Smooth muscle cell (in vitro differentiated cells): ENCODE measurements at regions not wholly inside any gene's neighbourhood (a gene's known extent, or its start where the extent isn't known, plus 50 kb on each side); places are given as distances from the start of the nearest gene placed in this dataset.
"Not testable (repeated sequence)": the region's sequence is repeated elsewhere in the genome, so short reads cannot be mapped to it uniquely, and the experiment has no call there.

Experiments used
- DNase-seq: peaks from one replicate; lab custom pipeline; 2025; ENCODE audit not compliant: unreplicated experiment; lab: John Stamatoyannopoulos, UW
- H2AFZ ChIP-seq: fragments of 200-600 bp; sonication (generic); 2 replicates; pipeline ENCODE4 v1.6.0; 2016; ENCODE audit warnings: antibody characterized with exemption, low read depth, mild to moderate bottlenecking
- H3F3A ChIP-seq: fragments of 200-600 bp; sonication (generic); 2 replicates; pipeline ENCODE4 v1.6.0; 2017; ENCODE audit warnings: antibody characterized with exemption, low read depth
- H3K27ac ChIP-seq: fragments of 200-600 bp; sonication (generic); 2 replicates; pipeline ENCODE4 v1.5.1; 2016; ENCODE audit warnings: low read depth, mild to moderate bottlenecking
- H3K27me3 ChIP-seq: fragments of 200-600 bp; sonication (generic); 2 replicates; pipeline ENCODE4 v1.6.1; 2016; ENCODE audit warnings: low read depth, mild to moderate bottlenecking
- H3K36me3 ChIP-seq: fragments of 200-600 bp; sonication (generic); 2 replicates; pipeline ENCODE4 v1.5.1; 2016; ENCODE audit warnings: low read depth
- H3K4me1 ChIP-seq: fragments of 200-600 bp; sonication (generic); 2 replicates; pipeline ENCODE4 v1.5.1; 2016; ENCODE audit warnings: low read depth
- H3K4me2 ChIP-seq: fragments of 200-600 bp; sonication (generic); 2 replicates; pipeline ENCODE4 v1.6.0; 2016; ENCODE audit warnings: mild to moderate bottlenecking
- H3K4me3 ChIP-seq: fragments of 200-600 bp; sonication (generic); 2 replicates; pipeline ENCODE4 v1.5.1; 2016; ENCODE audit warnings: mild to moderate bottlenecking
- H3K79me2 ChIP-seq: fragments of 200-600 bp; sonication (generic); 2 replicates; pipeline ENCODE4 v1.6.0; 2016; ENCODE audit warnings: low read depth, mild to moderate bottlenecking
- H3K9ac ChIP-seq: fragments of 200-600 bp; sonication (generic); 2 replicates; pipeline ENCODE4 v1.6.0; 2016; ENCODE audit warnings: low read depth
- H3K9me3 ChIP-seq: fragments of 200-600 bp; sonication (generic); replicated peaks from 2 replicates; pipeline ENCODE4 v1.5.1; 2016; ENCODE audit warnings: low read depth
- H4K20me1 ChIP-seq: fragments of 200-600 bp; sonication (generic); 2 replicates; pipeline ENCODE4 v1.6.0; 2016; ENCODE audit warnings: low read depth
- CTCF ChIP-seq: fragments of 200-600 bp; sonication (generic); IDR thresholded peaks from 2 replicates; pipeline ENCODE4 v1.5.1; 2017; ENCODE audit warnings: borderline replicate concordance, mild to moderate bottlenecking, antibody characterized with exemption; ENCODE audit not compliant: insufficient read depth, poor library complexity, severe bottlenecking
- WGBS: methylation state at CpG from one replicate; pipeline ENCODE4 v1.1.7; 2016; ENCODE audit warnings: low lambda C conversion rate; 5-methylcytosine and 5-hydroxymethylcytosine counted together

GRCh38 chr15:77939851-77940250, 137.7 kb downstream of the TBC1D2B start:
- no peaks in the 10 kb centered on the region for H3K36me3 ChIP-seq
- no peak overlapping the region for H3K27ac ChIP-seq
- no peaks in the 10 kb centered on the region for H3K27me3 ChIP-seq
- H3K4me3 ChIP-seq = no peak overlapping the region
- no peaks in the 10 kb centered on the region for H4K20me1 ChIP-seq
- WGBS = 91% methylated on average over 11 of the region's 12 CpGs
- TF ChIP-seq CTCF = no peak
- H3K4me1 ChIP-seq = peaks cover 7% of the 10 kb centered on the region
- H3K9ac ChIP-seq = no peak overlapping the region
- no peaks in the 10 kb centered on the region for H3F3A ChIP-seq
- H2AFZ ChIP-seq = no peak overlapping the region
- H3K9me3 ChIP-seq = no peaks in the 10 kb centered on the region
- no peak overlapping the region for H3K4me2 ChIP-seq
- no peak for DNase-seq
- no peaks in the 10 kb centered on the region for H3K79me2 ChIP-seq

- not testable (repeated sequence) for H3K36me3 ChIP-seq, H3K9ac ChIP-seq, H4K20me1 ChIP-seq, H3K4me1 ChIP-seq, H3F3A ChIP-seq, H3K4me3 ChIP-seq, H3K27me3 ChIP-seq, H3K79me2 ChIP-seq, DNase-seq, H3K9me3 ChIP-seq, H3K27ac ChIP-seq, H2AFZ ChIP-seq, H3K4me2 ChIP-seq
- whole genome bisulfite sequencing = 34% methylated on average over 4 of the region's 4 CpGs
These were observed 138.5 kb downstream of the TBC1D2B start for GRCh38 chr15:77939026-77939425.

- not testable (repeated sequence) for H4K20me1 ChIP-seq
These were observed 139.0 kb downstream of the TBC1D2B start for GRCh38 chr15:77938546-77938945.

GRCh38 chr15:77936567-77936966, 140.9 kb downstream of the TBC1D2B start:
- not testable (repeated sequence) for H3K4me3 ChIP-seq, H3K79me2 ChIP-seq, H3K9ac ChIP-seq, H3F3A ChIP-seq, H3K27ac ChIP-seq, H3K4me1 ChIP-seq, H2AFZ ChIP-seq, H3K36me3 ChIP-seq, H4K20me1 ChIP-seq, H3K4me2 ChIP-seq, H3K9me3 ChIP-seq, DNase-seq, H3K27me3 ChIP-seq

More at GRCh38 chr15:77938546-77938945, 139.0 kb downstream of the TBC1D2B start:
- H3K9ac ChIP-seq, H3K27me3 ChIP-seq, H3K27ac ChIP-seq, H2AFZ ChIP-seq, H3K79me2 ChIP-seq, H3K4me2 ChIP-seq, H3K36me3 ChIP-seq, H3F3A ChIP-seq, H3K4me1 ChIP-seq, H3K9me3 ChIP-seq, H3K4me3 ChIP-seq, DNase-seq: not testable (repeated sequence)
- WGBS = 92% methylated on average over 12 of the region's 12 CpGs

- not testable (repeated sequence) for H3K4me2 ChIP-seq, H3K27me3 ChIP-seq, DNase-seq, H3K9ac ChIP-seq, H3K4me3 ChIP-seq, H3K9me3 ChIP-seq, H3F3A ChIP-seq, H4K20me1 ChIP-seq, H3K27ac ChIP-seq, H3K4me1 ChIP-seq, H3K79me2 ChIP-seq, H2AFZ ChIP-seq, H3K36me3 ChIP-seq
- WGBS = 98% methylated on average over 6 of the region's 6 CpGs
These were observed 143.0 kb downstream of the TBC1D2B start for GRCh38 chr15:77934516-77934915.

- not testable (repeated sequence) for H3K4me2 ChIP-seq, H4K20me1 ChIP-seq, H3K27me3 ChIP-seq, H3K9ac ChIP-seq, H3F3A ChIP-seq, H3K4me1 ChIP-seq, DNase-seq, H3K27ac ChIP-seq, H3K79me2 ChIP-seq, H3K9me3 ChIP-seq, H2AFZ ChIP-seq, H3K4me3 ChIP-seq, H3K36me3 ChIP-seq
- 38% methylated on average over 4 of the region's 4 CpGs for WGBS
These were observed 146.6 kb downstream of the TBC1D2B start for GRCh38 chr15:77930907-77931306.

- not testable (repeated sequence) for H3K9me3 ChIP-seq, H3K36me3 ChIP-seq, H3F3A ChIP-seq, H4K20me1 ChIP-seq, H3K27me3 ChIP-seq, H3K9ac ChIP-seq, H3K4me3 ChIP-seq, DNase-seq, H3K4me1 ChIP-seq, H2AFZ ChIP-seq, H3K4me2 ChIP-seq, H3K27ac ChIP-seq, H3K79me2 ChIP-seq
- WGBS = 22% methylated on average over 3 of the region's 3 CpGs
These were observed 147.0 kb downstream of the TBC1D2B start for GRCh38 chr15:77930490-77930889.

- H3K79me2 ChIP-seq, H3K36me3 ChIP-seq, DNase-seq, H3K4me1 ChIP-seq, H3F3A ChIP-seq, H4K20me1 ChIP-seq, H3K4me2 ChIP-seq, H3K27ac ChIP-seq, H2AFZ ChIP-seq, H3K4me3 ChIP-seq, H3K9ac ChIP-seq, H3K9me3 ChIP-seq, H3K27me3 ChIP-seq: not testable (repeated sequence)
- 93% methylated on average over 11 of the region's 11 CpGs for WGBS
These were observed 150.7 kb downstream of the TBC1D2B start for GRCh38 chr15:77926789-77927188.
